GM23248 (cell line): ENCODE measurements at regions not wholly inside any gene's neighbourhood (a gene's known extent, or its start where the extent isn't known, plus 50 kb on each side); places are given as distances from the start of the nearest gene placed in this dataset.

Source experiments
- EZH2 ChIP-seq: fragments of 200-600 bp; sonication (generic); IDR thresholded peaks from 2 replicates; pipeline ENCODE4 v1.6.1; 2018; ENCODE audit warnings: antibody characterized with exemption, mild to moderate bottlenecking; ENCODE audit not compliant: insufficient read depth, poor library complexity, severe bottlenecking
- EZH2phosphoT487 ChIP-seq: fragments of 200-600 bp; sonication (generic); IDR thresholded peaks from 2 replicates; pipeline ENCODE4 v1.6.1; 2018; ENCODE audit warnings: antibody characterized with exemption, moderate library complexity, mild to moderate bottlenecking, low read depth; ENCODE audit not compliant: insufficient read depth

DNA sequence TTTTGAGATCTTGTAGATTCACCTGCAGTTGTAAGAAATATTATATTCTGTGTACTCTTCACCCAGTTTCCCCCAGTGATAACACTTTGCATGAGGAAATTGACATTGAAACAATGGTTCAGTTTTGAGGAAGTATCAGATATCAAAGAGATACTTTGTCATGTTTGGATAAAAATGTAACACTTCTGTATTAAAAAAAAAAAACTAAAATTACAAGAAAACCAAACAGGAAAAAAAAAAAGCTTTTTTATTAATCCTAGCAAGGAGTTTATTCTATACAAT is 204.0 kb downstream of the ARL4C start:
- TF ChIP-seq EZH2, result no peak
- no peak for TF ChIP-seq EZH2phosphoT487
